SK-N-SH (cell line): ENCODE measurements at regions not wholly inside any gene's neighbourhood (a gene's known extent, or its start where the extent isn't known, plus 50 kb on each side); places are given as distances from the start of the nearest gene placed in this dataset.
"Not testable (repeated sequence)": the region's sequence is repeated elsewhere in the genome, so short reads cannot be mapped to it uniquely, and the experiment has no call there.

Experiments used
- CTCF ChIA-PET: fragments of 300-600, 350-600 bp; formaldehyde crosslinking; extraction: SDS; loops from one replicate; lab custom pipeline; 2021; lab: Yijun Ruan, JAX
- POLR2A ChIA-PET: fragments of 350-600 bp; sonication (Branson Sonifier 250); formaldehyde crosslinking; extraction: SDS; loops from one replicate; lab custom pipeline; 2020; ENCODE audit warnings: antibody characterized with exemption, inconsistent platforms; lab: Yijun Ruan, JAX
- DNase-seq: peaks from one replicate; pipeline ENCODE4 v3.0.0; 2012
- H2AFZ ChIP-seq: fragments of 200-600 bp; sonication (generic); 2 replicates; pipeline ENCODE4 v1.8.1; 2016; ENCODE audit warnings: antibody characterized with exemption, mild to moderate bottlenecking, low read depth
- H3F3A ChIP-seq: fragments of 200-600 bp; sonication (generic); replicated peaks from 2 replicates; pipeline ENCODE3; 2016; ENCODE audit warnings: antibody characterized with exemption, mild to moderate bottlenecking; ENCODE audit not compliant: insufficient read depth
- H3K27ac ChIP-seq, 2 experiments: fragments of 200-500 bp in 1 of 2; fragments of 200-600 bp in 1 of 2; sonication (Bioruptor generic) in 1 of 2; sonication (generic), shearing (Covaris generic) in 1 of 2; 2 replicates each; pipeline versions ENCODE4 v1.5.1 to v1.6.1; 2014 to 2016; ENCODE audit warnings: low read depth in 2 of 2, inconsistent platforms in 1 of 2, low read length in 1 of 2, mild to moderate bottlenecking in 1 of 2, mixed read lengths in 1 of 2
- H3K27me3 ChIP-seq: fragments of 200-600 bp; sonication (generic), shearing (Covaris generic); 2 replicates; pipeline ENCODE4 v1.6.1; 2016; ENCODE audit warnings: mixed run types; ENCODE audit not compliant: insufficient read depth
- H3K36me3 ChIP-seq, 2 experiments: fragments of 200-500 bp in 1 of 2; fragments of 200-600 bp in 1 of 2; sonication (Bioruptor generic) in 1 of 2; sonication (generic) in 1 of 2; replicated peaks in 1 of 2; 2 replicates each; pipeline versions ENCODE3 to v1.5.1; 2014 to 2016; ENCODE audit warnings: low read length in 1 of 2, mild to moderate bottlenecking in 1 of 2; ENCODE audit not compliant: insufficient read depth in 2 of 2, control insufficient read depth in 1 of 2
- H3K4me1 ChIP-seq, 2 experiments: fragments of 200-500 bp in 1 of 2; fragments of 200-600 bp in 1 of 2; sonication (Bioruptor generic) in 1 of 2; sonication (generic), shearing (Covaris generic) in 1 of 2; 2 replicates each; pipeline versions ENCODE4 v1.5.1 to v1.6.1; 2014 to 2016; ENCODE audit warnings: low read depth in 1 of 2, low read length in 1 of 2, mixed run types in 1 of 2; ENCODE audit not compliant: insufficient read depth in 2 of 2, control insufficient read depth in 1 of 2
- H3K4me2 ChIP-seq: fragments of 200-600 bp; sonication (generic), shearing (Covaris generic); 2 replicates; pipeline ENCODE4 v1.6.1; 2017; ENCODE audit warnings: mixed run types
- H3K4me3 ChIP-seq, 2 experiments: fragments of 200-500 bp in 1 of 2; fragments of 200-600 bp in 1 of 2; sonication (Bioruptor generic) in 1 of 2; sonication (generic), shearing (Covaris generic) in 1 of 2; 2 replicates each; pipeline versions ENCODE4 v1.5.1 to v1.8.1; 2014 to 2016; ENCODE audit warnings: low read depth in 2 of 2, inconsistent platforms in 1 of 2, low read length in 1 of 2, mild to moderate bottlenecking in 1 of 2, mixed read lengths in 1 of 2, moderate library complexity in 1 of 2
- H3K79me2 ChIP-seq: fragments of 200-600 bp; sonication (generic); 2 replicates; pipeline ENCODE4 v1.8.1; 2017; ENCODE audit warnings: mild to moderate bottlenecking; ENCODE audit not compliant: insufficient read depth
- H3K9ac ChIP-seq: fragments of 200-600 bp; sonication (generic); 2 replicates; pipeline ENCODE4 v1.6.1; 2017; ENCODE audit warnings: mixed run types
- H3K9me2 ChIP-seq: fragments of 200-600 bp; sonication (generic); 2 replicates; pipeline ENCODE4 v1.6.1; 2017; ENCODE audit warnings: mixed run types
- H3K9me3 ChIP-seq: fragments of 200-600 bp; sonication (generic); 2 replicates; pipeline ENCODE4 v1.6.1; 2017; ENCODE audit warnings: mixed run types, mild to moderate bottlenecking, moderate library complexity
- H4K20me1 ChIP-seq: fragments of 200-600 bp; sonication (generic); 2 replicates; pipeline ENCODE4 v1.6.1; 2017; ENCODE audit warnings: mild to moderate bottlenecking, mixed run types; ENCODE audit not compliant: insufficient read depth
- CHD2 ChIP-seq: fragments of 150-350 bp; IDR thresholded peaks from 2 replicates; pipeline ENCODE4 v1.6.1; 2018; ENCODE audit warnings: low read length; ENCODE audit not compliant: partially characterized antibody
- EP300 ChIP-seq, 2 experiments: IDR thresholded peaks; 2 replicates each; pipeline versions ENCODE4 v1.4.0 to v1.6.1; 2012; ENCODE audit warnings: borderline replicate concordance in 1 of 2, low read depth in 1 of 2, low read length in 1 of 2
- FOSL2 ChIP-seq: IDR thresholded peaks from 2 replicates; pipeline ENCODE4 v1.4.0; 2012; ENCODE audit warnings: low read depth, mild to moderate bottlenecking, moderate library complexity, borderline replicate concordance
- FOXJ3 ChIP-seq: sonication (generic); formaldehyde crosslinking; IDR thresholded peaks from 2 replicates; pipeline ENCODE4 v1.5.1; 2020; ENCODE audit warnings: mild to moderate bottlenecking, missing genetic modification reagents
- FOXM1 ChIP-seq: IDR thresholded peaks from 2 replicates; pipeline ENCODE4 v1.4.0; 2012; ENCODE audit warnings: low read depth, mild to moderate bottlenecking
- GABPA ChIP-seq: IDR thresholded peaks from 2 replicates; pipeline ENCODE4 v1.4.0; 2012; ENCODE audit warnings: low read depth, mild to moderate bottlenecking
- JUND ChIP-seq: IDR thresholded peaks from 2 replicates; pipeline ENCODE4 v1.4.0; 2012
- NFIC ChIP-seq: IDR thresholded peaks from 2 replicates; pipeline ENCODE4 v1.4.0; 2012; ENCODE audit warnings: borderline replicate concordance
- POLR2AphosphoS5 ChIP-seq: IDR thresholded peaks from 2 replicates; pipeline ENCODE4 v1.6.1; 2012; ENCODE audit warnings: low read depth, low read length
- RXRA ChIP-seq: IDR thresholded peaks from 2 replicates; pipeline ENCODE4 v1.4.0; 2012; ENCODE audit warnings: low read depth, mild to moderate bottlenecking, borderline replicate concordance
- SIN3A ChIP-seq: IDR thresholded peaks from 2 replicates; pipeline ENCODE4 v1.6.1; 2012; ENCODE audit warnings: low read depth, mild to moderate bottlenecking, low read length, moderate library complexity, borderline replicate concordance
- SMC3 ChIP-seq: IDR thresholded peaks from 2 replicates; pipeline ENCODE4 v1.6.1; 2012; ENCODE audit warnings: low read depth, low read length, improper control_type of control experiment
- TAF1 ChIP-seq: IDR thresholded peaks from 2 replicates; pipeline ENCODE4 v1.6.1; 2012; ENCODE audit warnings: low read depth, mild to moderate bottlenecking, low read length, moderate library complexity, borderline replicate concordance
- TCF12 ChIP-seq: IDR thresholded peaks from 2 replicates; pipeline ENCODE4 v1.4.0; 2012
- TEAD4 ChIP-seq: IDR thresholded peaks from 2 replicates; pipeline ENCODE4 v1.4.0; 2012; ENCODE audit warnings: mild to moderate bottlenecking, borderline replicate concordance; ENCODE audit not compliant: insufficient read depth
- ZBTB33 ChIP-seq: IDR thresholded peaks from 2 replicates; pipeline ENCODE4 v1.4.0; 2012; ENCODE audit warnings: low read depth, borderline replicate concordance
- WGBS: methylation state at CpG from one replicate; pipeline ENCODE4 v1.1.6; 2017; ENCODE audit warnings: low lambda C conversion rate; 5-methylcytosine and 5-hydroxymethylcytosine counted together
- TF ChIP-seq, protein P1 (sequence below): IDR thresholded peaks from 2 replicates; pipeline ENCODE4; 2012

DNA sequence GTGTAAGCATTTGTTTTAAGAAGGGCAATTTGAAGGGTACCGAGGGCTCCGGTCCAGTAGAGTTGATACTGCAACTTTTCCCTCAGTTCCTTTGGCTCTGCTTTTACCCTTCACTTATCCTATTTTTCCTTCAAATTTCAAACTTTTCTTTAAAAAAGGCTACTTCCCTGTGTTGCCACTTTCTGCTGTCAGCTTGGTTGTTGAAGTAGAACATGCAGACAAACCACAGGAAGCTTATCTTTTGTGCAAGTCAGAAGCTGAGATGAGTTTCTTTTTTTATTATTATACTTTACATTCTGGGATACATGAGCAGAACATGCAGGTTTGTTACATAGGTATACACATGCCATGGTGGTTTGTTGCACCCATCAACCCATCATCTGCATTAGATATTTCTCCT lies 89.1 kb upstream of the FREM3 start:
- H3K4me3 ChIP-seq, H3K36me3 ChIP-seq, DNase-seq, H3K9ac ChIP-seq, H3K27ac ChIP-seq, H3F3A ChIP-seq, H3K79me2 ChIP-seq, H3K4me1 ChIP-seq, H3K9me3 ChIP-seq, POLR2A ChIA-PET, H2AFZ ChIP-seq, H4K20me1 ChIP-seq, H3K9me2 ChIP-seq, H3K4me2 ChIP-seq, H3K27me3 ChIP-seq: not testable (repeated sequence)
- CTCF ChIA-PET, result interaction anchor here (0.6 kb wide), 1 partner anchor 15 kb away, joined by 3 read pairs; no protein-coding TSS in a partner anchor
- WGBS, result 90% methylated on average over 2 of the region's 2 CpGs

- H3K36me3 ChIP-seq, result no peaks in the 10 kb centered on the region
- no peaks in the 10 kb centered on the region for H3K27me3 ChIP-seq
- no peak for DNase-seq
- H3K9me3 ChIP-seq, result no peaks in the 10 kb centered on the region
- CTCF ChIA-PET, result no interaction called here
- H3F3A ChIP-seq, result peaks cover 10% of the 10 kb centered on the region
- no peaks in the 10 kb centered on the region for H4K20me1 ChIP-seq
- no peak overlapping the region for H3K4me3 ChIP-seq
- WGBS, result 10% methylated on average over 2 of the region's 2 CpGs
- H3K4me2 ChIP-seq, result no peak overlapping the region
- H3K27ac ChIP-seq, result no peak overlapping the region
- H3K9ac ChIP-seq, result no peak overlapping the region
- H2AFZ ChIP-seq, result no peak overlapping the region
- TF ChIP-seq POLR2AphosphoS5 (no peak), GABPA (no peak), SMC3 (no peak), FOSL2 (no peak), TAF1 (no peak)
- peaks cover 0 to 15% of the 10 kb centered on the region in 2 experiments; a peak in 1 of 4 replicates for H3K4me1 ChIP-seq
- H3K79me2 ChIP-seq, result no peaks in the 10 kb centered on the region
- POLR2A ChIA-PET, result no interaction called here
- H3K9me2 ChIP-seq, result no peaks in the 10 kb centered on the region
Observed at GRCh38 chr4:143784567-143784966, 84.1 kb upstream of the FREM3 start.

- no peak for DNase-seq
- H3F3A ChIP-seq, result peaks cover 10% of the 10 kb centered on the region
- no peaks in the 10 kb centered on the region for H3K27me3 ChIP-seq
- H3K27ac ChIP-seq, result peak overlapping the region in 1 of 2 experiments; percentile 62; a peak in 2 of 4 replicates
- H3K9me2 ChIP-seq, result no peaks in the 10 kb centered on the region
- no peaks in the 10 kb centered on the region for H3K9me3 ChIP-seq
- TF ChIP-seq RXRA (peak; percentile 77), SIN3A (no peak), NFIC (peak; percentile 85), FOXJ3 (CRISPR knock-in tag) (no peak), FOSL2 (peak; percentile 73; the same call in 1 of the 2 replicates), EP300 (IDR thresholded peaks at IDR 0.05; ENCODE audit: borderline replicate concordance in 1 of 2, low read depth in 1 of 2, low read length in 1 of 2) (peak in 1 of 2 experiments; percentile 84; a peak in 2 of 4 replicates), TCF12 (peak; percentile 94), CHD2 (no peak), TEAD4 (peak; percentile 72; the same call in 1 of the 2 replicates), JUND (peak; percentile 88), ZBTB33 (0 out of 2 replicates have a peak, but pooled peaks have one; percentile 41), FOXM1 (peak; percentile 38; the same call in 1 of the 2 replicates)
- TF ChIP-seq, protein P1, sequence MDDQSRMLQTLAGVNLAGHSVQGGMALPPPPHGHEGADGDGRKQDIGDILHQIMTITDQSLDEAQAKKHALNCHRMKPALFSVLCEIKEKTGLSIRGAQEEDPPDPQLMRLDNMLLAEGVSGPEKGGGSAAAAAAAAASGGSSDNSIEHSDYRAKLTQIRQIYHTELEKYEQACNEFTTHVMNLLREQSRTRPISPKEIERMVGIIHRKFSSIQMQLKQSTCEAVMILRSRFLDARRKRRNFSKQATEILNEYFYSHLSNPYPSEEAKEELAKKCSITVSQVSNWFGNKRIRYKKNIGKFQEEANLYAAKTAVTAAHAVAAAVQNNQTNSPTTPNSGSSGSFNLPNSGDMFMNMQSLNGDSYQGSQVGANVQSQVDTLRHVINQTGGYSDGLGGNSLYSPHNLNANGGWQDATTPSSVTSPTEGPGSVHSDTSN, result peak; percentile 87
- TF ChIP-seq, all 33 proteins: peak for 10
- POLR2A ChIA-PET, result no interaction called here
- peaks cover 0 to 15% of the 10 kb centered on the region in 2 experiments; a peak in 1 of 4 replicates for H3K4me1 ChIP-seq
- CTCF ChIA-PET, result no interaction called here
- H3K36me3 ChIP-seq, result no peaks in the 10 kb centered on the region
- no peak overlapping the region for H2AFZ ChIP-seq
- no peaks in the 10 kb centered on the region for H4K20me1 ChIP-seq
- WGBS, result 0% methylated on average over 1 of the region's 1 CpG
- H3K4me3 ChIP-seq, result no peak overlapping the region
- H3K4me2 ChIP-seq, result peak overlapping the region; percentile 36; the same call in 1 of the 2 replicates
- H3K9ac ChIP-seq, result no peak overlapping the region
- no peaks in the 10 kb centered on the region for H3K79me2 ChIP-seq
Observed at GRCh38 chr4:143782521-143782920, 82.0 kb upstream of the FREM3 start.
